Superior temporal gyrus (tissue), 1 donor: ENCODE measurements at regions not wholly inside any gene's neighbourhood (a gene's known extent, or its start where the extent isn't known, plus 50 kb on each side); places are given as distances from the start of the nearest gene placed in this dataset.
"Not testable (repeated sequence)": the region's sequence is repeated elsewhere in the genome, so short reads cannot be mapped to it uniquely, and the experiment has no call there.

Experiments used
- DNase-seq: peaks from one replicate; pipeline ENCODE4 v3.0.0-alpha.2; 2016; ENCODE audit errors: extremely low spot score

DNA sequence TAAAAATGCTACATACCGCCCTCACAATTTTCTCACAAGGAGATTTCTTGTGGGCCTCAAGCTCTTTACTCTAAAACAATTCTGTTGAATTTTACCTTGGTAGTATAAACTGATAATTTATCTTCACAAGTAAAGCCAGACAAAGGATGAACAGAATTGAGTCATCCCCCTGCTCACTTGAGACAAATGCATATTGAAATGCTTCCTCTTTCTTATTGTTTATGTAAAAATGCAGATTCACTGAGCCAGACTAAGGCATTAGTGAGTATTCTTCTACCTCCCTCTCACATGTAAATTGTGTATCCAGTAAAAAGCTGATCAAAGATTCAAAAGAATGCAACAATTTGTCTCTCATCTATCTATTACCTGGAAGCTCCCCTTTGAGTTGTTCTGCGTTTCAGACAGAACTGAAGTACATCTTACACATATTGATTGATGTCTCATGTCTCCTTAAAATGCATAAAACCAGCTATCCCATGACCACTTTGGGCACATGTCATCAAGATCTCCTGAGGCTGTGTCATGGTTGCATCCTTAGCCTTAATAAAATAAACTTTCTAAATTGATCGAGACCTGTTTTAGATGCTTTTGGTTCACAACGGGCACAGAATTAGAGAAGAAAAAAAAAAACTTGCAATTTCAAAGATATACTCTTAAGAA lies 743.1 kb upstream of the B3GALT2 start:
- no peak for DNase-seq

DNA sequence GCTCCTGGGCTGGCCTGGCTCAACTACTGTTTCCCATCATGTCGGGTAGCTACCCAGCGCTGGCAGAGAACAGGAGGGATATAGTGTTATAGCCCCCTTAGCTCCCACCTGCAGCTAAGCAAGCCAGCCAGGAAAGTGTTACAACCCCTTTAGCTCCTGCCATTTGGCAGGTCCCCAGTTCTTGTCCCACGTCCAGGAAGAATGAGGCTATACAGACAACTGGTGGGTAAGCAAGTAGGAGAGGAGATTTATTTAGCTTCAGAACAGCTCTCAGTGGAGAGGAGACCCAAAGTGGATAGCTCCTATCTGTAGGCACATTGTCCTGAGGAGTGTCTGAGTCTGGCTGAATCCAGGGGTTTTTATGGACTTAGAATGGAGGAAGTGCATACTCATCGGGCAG lies 741.1 kb upstream of the B3GALT2 start:
- DNase-seq: no peak

DNA sequence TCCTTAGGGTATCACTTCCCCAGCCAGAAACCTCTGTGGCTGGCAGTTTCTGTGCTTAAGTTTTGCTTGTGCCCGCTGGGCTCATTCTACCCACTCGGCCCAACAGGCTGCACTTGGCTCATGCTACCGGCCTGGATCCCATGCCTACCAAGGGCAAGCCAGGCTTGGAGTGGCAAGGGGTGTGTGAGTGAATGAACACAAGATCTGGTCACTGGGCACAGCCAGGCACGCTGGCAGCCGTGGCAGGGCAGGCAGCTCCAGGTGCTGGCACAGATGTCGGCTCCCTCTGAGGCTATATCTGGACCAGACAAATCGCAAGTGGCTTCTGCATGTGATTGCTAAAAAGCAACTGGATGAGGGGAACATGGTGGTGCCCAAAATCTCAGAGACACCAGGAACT lies 740.5 kb upstream of the B3GALT2 start:
- no peak for DNase-seq

DNA sequence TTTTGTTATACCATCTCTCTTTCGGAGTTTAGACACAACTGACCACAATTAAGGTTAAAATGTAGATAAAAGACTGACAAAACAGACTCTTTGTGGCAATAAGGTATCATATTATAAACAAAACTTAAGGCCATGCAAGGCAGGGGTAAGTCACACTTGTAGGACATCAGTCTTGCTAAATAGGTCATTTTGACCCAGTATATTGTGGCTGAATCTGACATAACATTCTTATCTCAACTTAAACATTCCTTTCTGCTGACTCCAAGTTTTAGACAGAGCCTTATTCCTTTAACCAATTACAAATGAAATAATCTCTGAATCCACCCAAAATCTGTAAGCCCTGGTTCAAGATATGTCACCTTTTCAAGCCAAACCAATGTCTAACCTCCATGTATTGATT lies 733.4 kb upstream of the B3GALT2 start:
- DNase-seq: no peak

DNA sequence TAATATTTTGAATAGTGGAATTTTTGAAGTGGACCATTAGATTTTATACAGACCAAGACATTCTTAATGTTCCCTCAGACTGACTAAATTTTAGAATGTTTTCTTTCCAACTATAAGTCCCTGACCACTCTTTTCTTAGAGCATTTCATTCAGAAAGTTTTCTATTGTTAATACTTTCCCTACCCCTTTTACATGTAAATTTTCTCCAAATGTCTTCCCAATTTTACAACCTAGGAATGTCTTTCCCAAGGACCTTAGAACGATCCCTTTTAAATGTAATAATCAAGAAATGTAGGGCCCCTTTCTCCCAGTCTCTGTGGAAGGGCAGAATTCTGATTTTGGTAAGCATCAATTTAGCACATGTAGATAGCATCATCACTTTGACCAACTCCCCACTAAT lies 730.0 kb upstream of the B3GALT2 start:
- no peak for DNase-seq

DNA sequence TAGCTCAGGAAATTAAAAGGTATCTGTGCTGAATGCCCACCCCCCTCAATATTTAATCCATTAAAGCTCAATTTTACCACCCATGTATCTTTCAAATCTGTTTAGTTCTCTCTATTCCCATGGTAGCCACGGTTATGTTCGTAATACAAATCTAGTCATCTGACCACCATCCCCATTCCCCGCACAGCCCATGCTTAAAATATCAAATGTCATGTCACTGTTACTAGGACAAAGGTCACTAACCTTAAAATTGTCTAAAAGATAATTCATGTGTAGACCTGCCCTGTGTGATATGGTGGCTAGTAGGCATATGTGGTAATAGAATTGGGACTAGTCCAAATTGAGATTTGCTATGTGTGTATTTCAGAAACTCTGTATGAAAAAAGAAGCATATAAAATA lies 728.5 kb upstream of the B3GALT2 start:
- DNase-seq: no peak

DNA sequence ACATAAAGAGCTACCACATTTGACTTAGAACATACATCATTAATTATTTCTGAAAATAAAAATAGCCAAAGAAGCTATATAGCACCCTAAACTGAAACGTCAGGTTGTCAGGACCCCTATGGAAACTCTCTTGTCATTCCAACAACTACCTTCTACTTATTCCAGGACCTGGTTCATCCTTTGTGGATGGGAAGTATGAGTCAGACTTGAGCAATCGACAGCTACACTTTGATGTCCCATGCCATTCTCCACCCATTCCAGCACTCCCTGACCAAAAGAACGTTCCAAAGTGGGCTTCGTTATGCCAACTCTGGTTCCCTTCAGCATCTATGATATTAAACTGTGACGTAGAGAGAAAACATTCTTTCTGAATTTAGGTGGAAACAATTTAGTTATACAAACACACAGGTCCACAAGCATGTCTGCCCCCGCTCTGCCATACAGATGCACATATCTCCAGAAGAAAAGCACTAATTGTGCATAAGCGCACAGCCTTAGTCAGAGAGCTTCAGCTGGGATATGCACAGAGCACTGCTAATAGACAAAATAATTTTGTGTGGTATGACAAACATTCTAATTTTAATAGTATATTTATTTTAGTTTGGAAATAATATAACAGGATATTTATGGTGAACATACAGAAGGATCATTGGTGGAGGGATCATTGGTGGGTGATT lies 723.1 kb upstream of the B3GALT2 start:
- no peak for DNase-seq

DNA sequence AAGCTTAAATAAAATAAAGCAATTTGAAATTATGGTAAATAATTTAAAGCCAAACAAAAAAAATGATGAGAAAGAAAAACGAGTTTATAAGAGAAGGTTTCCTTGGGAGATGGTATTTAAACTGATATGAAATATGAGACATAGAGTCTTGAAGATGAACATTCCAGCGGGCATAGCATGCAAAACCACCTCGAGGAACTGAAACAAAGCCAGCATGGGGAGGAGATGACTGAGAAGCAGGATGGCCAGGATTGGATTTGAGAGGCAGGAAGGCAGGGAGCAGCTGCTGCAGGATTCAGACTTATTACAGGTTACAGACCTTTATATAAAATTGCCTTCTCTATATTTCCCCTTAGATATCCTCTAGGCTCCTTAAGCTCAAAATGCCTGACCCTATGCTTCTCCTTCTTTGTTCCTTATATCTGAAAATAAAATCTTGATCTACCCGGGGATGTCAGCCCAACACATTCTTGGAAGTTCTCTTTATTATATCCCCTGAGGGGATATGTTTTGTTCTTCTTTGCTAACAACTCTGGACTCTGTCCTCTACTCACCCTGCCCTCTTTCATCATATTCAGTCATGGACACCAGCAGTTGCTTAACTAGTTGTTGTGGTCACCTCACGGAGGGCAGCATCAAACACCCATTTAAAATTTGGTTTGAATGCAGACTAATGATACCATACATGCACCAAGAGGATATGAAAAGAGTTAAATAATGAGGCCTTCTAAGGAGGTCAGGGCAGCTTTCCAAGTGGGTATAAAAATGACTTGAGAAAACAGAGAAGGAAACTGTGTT lies 719.1 kb upstream of the B3GALT2 start:
- DNase-seq: no peak

DNA sequence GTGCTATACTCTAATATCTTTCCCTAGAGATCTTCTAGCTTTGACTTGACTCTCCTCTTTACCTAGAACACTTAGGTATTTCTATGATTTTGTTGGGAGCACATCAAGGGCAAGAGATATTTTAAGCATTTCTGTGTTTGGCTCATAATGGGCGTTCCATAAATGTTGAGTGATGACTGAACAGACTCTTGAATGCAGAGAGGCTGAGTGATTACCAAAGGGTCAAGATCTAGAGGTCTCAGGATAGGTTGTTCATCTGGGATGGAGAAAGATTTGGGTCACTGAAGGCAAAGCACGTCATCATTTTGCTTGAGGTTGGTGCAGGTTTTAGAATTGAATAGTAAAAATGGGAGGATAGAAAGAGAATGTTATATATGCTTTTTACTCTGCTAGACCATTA lies 705.4 kb upstream of the B3GALT2 start:
- no peak for DNase-seq

DNA sequence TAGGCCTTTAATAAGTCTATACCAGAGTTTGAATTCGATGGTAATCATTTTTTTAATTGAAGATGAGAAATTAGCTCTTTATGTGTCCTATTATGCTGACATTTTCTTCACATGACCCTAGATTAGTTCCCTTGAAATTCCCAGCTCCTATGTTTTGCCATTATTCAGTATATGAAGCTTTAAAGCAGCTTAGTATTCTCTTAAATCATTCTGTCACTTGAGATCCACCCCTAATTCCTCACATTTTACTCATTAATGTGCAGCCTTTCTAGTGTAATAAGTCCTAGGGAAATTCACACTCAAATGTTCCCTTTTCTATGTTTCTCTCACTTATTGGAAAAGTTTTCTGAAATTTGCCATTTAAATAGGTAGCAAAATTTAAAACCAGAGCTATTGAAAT lies 704.5 kb upstream of the B3GALT2 start:
- DNase-seq: no peak

DNA sequence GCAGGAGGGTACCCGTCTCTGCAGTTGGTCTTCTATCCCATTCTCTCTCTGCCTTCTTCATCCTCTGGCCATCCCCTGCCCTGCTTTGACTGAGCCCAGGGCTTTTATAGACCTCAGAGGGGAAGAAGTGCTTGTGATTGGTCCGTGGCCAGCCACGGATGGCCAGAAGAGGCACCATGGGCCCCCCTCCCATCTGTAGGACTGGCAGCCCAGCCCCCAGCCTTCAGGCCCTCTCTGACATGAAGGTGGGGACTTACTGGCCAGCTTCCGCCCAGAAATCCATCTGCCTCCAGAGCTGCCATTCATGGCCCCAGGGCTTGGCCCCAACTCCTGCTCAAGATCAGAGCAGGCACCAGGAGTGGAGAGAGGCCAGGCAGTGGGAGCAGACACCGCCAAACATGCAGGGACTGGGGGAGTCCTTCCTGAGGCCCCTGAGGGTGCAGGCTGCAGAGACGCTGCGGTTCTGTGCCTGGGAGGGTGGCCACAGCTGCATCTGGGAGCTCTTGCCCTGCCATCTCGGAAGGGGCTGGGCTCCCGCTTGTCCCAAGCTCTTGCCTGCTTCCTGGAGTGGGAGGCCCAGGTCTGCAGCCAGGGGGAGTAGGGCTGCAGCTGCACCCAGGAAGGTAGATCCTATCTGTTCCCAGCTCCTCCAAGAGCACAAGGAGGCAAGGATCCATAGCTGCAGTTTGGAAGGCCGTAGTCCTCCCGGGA lies 698.6 kb upstream of the B3GALT2 start:
- DNase-seq: no peak

DNA sequence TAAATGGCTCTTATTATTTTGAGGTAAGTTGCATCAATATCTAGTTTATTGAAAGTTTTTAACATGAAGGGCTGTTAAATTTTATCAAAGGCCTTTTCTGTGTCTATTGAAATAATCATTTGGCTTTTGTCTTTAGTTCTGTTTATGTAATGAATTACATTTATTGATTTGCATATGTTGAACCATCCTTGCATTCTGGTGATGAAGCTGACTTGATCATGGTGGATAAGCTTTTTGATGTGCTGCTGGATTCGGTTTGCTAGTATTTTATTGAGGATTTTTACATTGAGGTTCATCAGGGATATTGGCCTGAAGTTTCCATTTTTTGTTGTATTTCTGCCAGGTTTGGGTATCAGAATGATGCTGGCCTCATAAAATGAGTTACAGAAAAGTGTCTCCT lies 691.5 kb upstream of the B3GALT2 start:
- not testable (repeated sequence) for DNase-seq

DNA sequence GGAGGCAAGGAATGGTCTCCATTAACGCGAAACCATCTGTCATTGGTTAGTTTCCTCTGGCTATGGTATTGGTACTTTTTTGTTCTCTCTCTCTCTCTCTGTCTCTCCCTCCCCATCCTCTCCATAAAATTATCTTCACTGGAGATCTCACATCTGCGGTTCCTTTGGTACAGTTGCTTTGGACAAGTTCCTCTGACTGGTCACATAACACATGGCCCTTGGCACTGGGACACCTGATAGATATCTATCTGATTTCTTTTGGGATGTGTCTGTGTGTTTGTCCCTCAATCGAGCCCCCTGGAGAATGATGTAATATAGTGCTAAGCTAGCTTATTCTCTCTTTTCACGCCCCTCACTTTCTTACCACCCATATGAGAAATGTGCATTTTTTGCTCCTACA lies 682.0 kb upstream of the B3GALT2 start:
- DNase-seq: no peak

DNA sequence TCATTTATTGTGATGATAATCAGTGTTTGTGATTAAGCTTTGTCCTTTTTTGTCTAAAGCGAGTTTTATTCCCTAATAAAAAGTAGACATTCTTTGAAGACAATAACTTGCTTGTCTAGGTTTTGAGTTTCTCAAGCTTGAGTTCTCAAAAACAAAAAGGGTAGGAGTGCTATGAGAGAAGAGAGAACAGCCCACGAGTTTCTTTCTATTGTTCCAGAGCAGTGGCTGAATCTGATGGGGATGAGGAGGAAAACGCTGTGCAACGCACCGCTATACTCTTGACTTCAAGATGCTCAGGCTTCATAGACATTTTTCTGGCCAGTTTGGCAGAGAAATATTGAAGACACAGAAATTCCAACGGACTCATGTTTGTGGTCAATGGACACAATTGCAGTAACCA lies 669.8 kb upstream of the B3GALT2 start:
- DNase-seq: no peak

DNA sequence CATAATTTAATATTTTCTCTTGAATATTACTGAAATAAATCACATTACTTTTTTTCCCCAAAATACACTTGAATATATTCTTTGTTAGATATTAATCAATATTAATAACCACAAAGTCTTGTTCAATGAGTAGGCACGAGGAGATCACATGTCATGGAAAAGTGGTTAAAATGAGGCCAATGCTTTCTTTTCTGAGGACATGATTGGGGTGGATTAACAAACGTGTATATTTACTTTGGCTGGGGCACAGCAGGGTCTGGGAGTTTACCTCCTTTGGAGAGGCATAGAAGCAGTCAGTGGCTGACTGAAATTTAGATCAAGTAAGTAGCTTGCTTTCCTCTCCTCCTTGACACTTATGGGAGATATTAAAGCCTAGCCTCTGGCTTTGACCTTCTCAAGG lies 664.3 kb upstream of the B3GALT2 start:
- DNase-seq: no peak

DNA sequence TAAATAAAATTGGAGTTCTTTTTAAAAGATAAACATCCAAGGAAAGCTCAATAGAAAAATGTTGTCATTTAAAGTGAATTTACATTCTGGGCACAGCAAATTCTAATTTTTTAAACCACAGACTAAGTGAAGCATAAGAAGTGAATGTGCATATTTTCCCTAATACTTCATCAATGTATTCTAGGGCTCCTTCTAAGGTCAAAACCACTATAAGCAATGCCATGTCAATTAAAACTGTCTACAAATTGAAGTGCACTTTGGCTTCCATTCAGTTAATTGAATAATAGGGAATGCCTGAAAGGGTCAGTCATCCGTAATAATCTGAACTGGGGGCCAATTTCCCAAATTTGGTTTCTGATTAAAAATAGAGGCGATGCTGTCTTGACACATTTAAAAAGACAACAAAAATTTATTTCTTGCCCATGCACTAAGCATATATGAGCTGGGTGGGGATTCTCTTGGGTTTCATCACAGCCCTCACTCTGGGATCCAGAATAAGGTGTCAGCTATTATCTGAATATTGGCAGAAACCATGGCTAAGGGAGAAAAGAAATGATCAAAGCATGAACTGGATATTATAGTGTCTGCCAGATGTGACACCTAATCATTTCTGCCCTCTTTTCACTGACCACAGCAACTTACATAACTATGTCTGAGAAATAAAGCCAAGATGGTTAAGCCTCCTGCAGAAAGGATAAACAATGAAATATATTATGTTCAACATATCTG lies 660.6 kb upstream of the B3GALT2 start:
- no peak for DNase-seq

DNA sequence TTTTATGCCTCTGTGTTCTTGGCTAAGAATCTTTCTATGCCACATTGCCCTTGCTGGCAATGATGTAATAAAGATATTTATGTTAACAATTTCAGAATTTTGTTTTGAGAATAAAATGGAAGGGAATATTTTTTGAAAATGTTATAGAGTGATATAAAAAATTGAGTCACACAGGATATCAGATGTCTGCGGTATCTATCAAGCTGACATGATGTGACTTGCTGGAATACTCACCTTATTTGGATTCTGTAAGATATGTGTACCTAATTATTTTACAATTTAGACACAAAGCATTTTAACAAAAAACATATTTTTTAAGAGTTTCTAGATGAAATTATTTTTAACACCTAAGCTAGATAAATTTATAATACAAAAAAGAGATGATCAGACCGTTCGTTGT lies 660.0 kb upstream of the B3GALT2 start:
- no peak for DNase-seq

DNA sequence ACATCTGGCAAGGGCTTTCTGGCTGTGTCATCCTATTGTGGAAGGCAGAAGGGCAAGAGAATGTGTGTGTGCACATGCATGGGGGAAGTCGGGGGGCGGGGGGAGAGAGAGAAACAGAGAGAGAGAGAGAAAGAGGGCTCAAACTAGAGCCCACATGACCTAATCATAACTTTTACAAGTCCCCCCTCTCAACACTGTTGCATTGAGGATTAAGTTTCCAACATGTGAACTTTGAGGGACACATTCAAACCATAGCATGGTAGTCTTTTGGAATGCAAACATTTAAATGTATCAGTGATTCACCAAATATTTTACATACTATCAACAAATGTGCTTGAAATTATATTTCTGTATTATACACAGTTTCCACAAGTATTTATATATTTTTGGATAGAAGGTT lies 655.4 kb upstream of the B3GALT2 start:
- DNase-seq: no peak

DNA sequence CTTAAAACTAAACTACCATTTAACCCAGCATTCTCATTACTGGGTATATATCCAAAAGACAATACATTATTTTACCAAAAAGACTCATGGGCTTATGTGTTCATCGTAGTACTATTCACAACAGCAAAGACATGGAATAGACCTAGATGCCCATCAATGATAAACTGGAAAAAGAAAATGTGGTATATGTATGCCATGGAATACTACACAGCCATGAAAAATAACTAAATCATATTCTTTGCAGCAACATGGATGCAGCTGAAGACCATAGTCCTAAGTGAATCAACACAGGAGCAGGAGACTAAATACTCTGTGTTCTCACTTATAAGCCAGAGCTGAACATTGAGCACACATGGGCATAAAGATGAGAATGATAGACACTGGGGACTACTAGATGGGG lies 645.1 kb upstream of the B3GALT2 start:
- DNase-seq: no peak

DNA sequence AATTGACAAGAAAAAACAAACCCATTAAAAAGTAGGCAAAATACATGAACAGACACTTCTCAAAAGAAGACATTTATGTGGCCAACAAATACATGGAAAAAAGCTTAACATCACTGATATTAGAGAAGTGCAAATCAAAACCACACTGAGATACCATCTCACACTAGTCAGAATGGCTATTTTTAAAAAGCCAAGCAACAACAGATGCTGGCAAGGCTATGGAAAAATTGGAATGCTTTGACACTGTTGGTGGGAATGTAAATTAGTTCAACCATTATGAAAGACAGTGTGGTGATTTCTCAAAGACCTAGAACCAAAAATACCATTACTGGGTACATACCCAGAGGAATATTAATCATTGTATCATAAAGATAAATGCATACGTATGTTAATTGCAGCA lies 641.1 kb upstream of the B3GALT2 start:
- no peak for DNase-seq

DNA sequence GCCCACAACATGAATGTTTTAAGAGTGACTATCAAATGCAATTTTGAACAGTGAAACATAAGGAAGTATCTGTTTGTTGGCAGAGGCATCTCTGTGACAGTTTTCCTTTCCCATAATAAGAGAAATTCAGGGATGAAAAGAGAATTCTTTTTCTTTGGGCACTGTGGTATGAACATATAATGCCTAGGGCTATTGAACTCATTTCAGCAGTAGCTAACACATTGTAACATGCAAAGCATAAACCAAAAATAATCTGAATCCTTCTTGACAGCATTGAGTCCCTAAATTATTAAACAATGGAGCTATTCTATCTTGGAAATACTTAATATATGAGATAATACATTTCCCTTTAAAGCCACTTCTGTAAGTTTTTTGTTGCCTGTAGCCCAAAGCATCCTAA lies 633.0 kb upstream of the B3GALT2 start:
- no peak for DNase-seq

DNA sequence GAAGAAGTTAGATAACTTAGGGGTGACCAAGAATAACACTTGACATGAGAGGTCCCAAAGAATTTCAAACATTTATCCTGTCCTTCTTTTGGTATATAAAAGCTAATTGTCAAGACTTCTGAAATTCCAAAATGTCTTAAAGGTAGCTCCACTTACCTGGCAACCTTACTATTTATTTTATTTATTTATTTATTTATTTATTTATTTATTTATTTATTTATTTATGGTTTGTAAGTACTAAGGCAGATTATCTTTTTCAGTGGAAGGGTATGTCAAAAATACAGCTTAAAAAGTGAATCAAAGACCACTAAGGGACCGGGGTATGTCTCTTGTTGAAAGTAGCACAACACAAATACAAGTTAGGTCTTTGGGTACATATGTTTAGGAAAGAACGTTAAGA lies 620.8 kb upstream of the B3GALT2 start:
- DNase-seq: no peak
